ENCODE measurements at regions not wholly inside any gene's neighbourhood (a gene's known extent, or its start where the extent isn't known, plus 50 kb on each side); places are given as distances from the start of the nearest gene placed in this dataset.

- Histone ChIP-seq H3K4me3 (ENCODE audit: low read depth in 1 of 3, low read length in 3 of 3) (no peak overlapping the region), H3K9me3 (ENCODE audit: control insufficient read depth in 4 of 4, low read length in 3 of 4) (no peaks in the 10 kb centered on the region), H3K27ac (ENCODE audit: low read depth in 1 of 2, low read length in 2 of 2) (no peak overlapping the region), H3K27me3 (ENCODE audit: control insufficient read depth in 4 of 4, insufficient read depth in 4 of 4, low read length in 3 of 4) (no peaks in the 10 kb centered on the region), H3K36me3 (ENCODE audit: control insufficient read depth in 4 of 4, insufficient read depth in 3 of 4, low read depth in 1 of 4, low read length in 3 of 4) (peaks cover 0 to 2% (median 0%) of the 10 kb centered on the region in 4 donors), H3K9ac (ENCODE audit: low read depth in 1 of 2, low read length in 2 of 2) (no peak overlapping the region), H3K4me1 (ENCODE audit: control insufficient read depth in 4 of 4, insufficient read depth in 4 of 4, low read length in 3 of 4) (peaks cover 0 to 1% (median 0%) of the 10 kb centered on the region in 4 donors)
- 94% methylated on average over 7 of the region's 7 CpGs for WGBS
- no peak for TF ChIP-seq HNF4A (conservative IDR thresholded peaks at IDR 0.05)
- TF ChIP-seq SP1 (IDR thresholded peaks at IDR 0.05): no peak
- no peak for TF ChIP-seq ZBTB33 (IDR thresholded peaks at IDR 0.05)
- TF ChIP-seq ATF3 (IDR thresholded peaks at IDR 0.05): no peak
- no peak for TF ChIP-seq REST (IDR thresholded peaks at IDR 0.05)
- no peak for TF ChIP-seq CTCF (IDR thresholded peaks at IDR 0.05; ENCODE audit: low read depth, low read length, missing input control)
- no peak for TF ChIP-seq RAD21 (IDR thresholded peaks at IDR 0.05)
- TF ChIP-seq JUND (IDR thresholded peaks at IDR 0.05): no peak
- no peak for TF ChIP-seq RXRA (IDR thresholded peaks at IDR 0.05)
- TF ChIP-seq FOXA2 (IDR thresholded peaks at IDR 0.05): no peak
- no peak for TF ChIP-seq NR2F2 (IDR thresholded peaks at IDR 0.05)
- no peak for TF ChIP-seq EGR1 (IDR thresholded peaks at IDR 0.05; ENCODE audit: low read depth in 2 of 2)
- no peak for TF ChIP-seq HNF4G (IDR thresholded peaks at IDR 0.05)
- no peak for TF ChIP-seq GABPA (IDR thresholded peaks at IDR 0.05 in 1 of 2, conservative IDR thresholded peaks at IDR 0.05 in 1 of 2)
- TF ChIP-seq MAX (IDR thresholded peaks at IDR 0.05): no peak
- TF ChIP-seq TAF1 (conservative IDR thresholded peaks at IDR 0.05): no peak
- no peak for TF ChIP-seq YY1 (IDR thresholded peaks at IDR 0.05)
- no peak for TF ChIP-seq FOXA1 (IDR thresholded peaks at IDR 0.05)
- peak; percentile 16 for DNase-seq (ENCODE audit: low spot score)
Observed at GRCh38 chr11:71164621-71165020, 87.8 kb downstream of the SHANK2 start.

Data from liver (tissue), 8 donors.